GM18861 (cell line): ENCODE measurements at regions not wholly inside any gene's neighbourhood (a gene's known extent, or its start where the extent isn't known, plus 50 kb on each side); places are given as distances from the start of the nearest gene placed in this dataset.
"Not testable (repeated sequence)": the region's sequence is repeated elsewhere in the genome, so short reads cannot be mapped to it uniquely, and the experiment has no call there.

Experiments
- ATAC-seq: cut with Tn5 transposase; IDR thresholded peaks from one replicate; pipeline ENCODE4 v1.9.1; 2021; ENCODE audit not compliant: unreplicated experiment

DNA sequence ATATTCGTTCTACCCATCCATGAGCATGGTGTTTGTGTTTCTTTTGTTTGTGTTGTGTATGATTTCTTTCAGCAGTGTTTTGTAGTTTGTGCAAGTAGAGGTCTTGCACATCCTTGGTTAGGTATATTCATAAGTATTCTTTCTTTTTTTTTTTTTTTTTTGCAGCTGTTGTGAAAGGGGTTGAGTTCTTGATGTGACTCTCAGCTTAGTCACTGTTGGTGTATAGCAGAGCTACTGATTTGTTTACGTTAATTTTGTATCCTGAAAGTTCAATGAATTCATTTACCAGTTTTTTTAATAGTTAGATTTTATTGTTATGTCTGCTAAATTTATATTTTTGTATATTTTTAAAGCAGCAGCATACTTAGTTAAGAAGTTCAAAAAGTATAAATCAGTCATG lies 834.4 kb upstream of the NRXN1 start:
- ATAC-seq, result no peak

DNA sequence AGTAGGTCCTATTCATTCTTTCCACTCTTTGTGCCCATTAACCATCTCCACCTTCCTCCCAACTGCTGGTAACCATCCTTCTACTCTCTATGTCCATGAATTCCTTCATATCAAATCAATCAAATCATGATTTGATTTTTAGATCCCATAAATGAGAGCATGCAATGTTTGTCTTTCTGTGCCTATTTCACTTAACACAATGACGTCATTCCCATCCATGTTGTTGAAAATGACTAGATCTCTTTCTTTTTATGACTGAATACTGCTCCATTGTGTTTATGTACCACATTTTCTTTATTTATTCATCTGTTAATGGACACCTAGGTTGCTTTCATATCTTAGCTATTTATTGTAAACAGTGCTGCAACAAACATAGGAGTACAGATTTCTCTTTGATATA lies 827.3 kb upstream of the NRXN1 start:
- no peak for ATAC-seq

DNA sequence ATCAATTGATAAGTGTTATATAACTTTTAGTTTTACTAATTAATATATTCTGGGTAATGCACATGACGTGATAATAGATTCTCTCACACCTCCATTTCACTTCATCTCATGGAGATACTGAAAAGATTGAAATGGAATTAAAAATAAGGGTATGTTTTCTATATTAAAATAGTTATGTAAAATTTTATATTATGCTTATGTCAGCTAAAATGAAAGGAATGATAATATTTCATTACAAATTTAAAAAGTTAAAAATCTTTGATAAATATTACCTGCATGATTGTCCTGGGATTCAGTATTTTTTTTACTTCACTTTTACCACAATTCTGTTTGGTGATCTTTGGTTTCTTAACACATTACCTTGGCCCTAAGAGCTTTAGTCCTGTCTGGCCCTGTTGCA lies 823.8 kb upstream of the NRXN1 start:
- ATAC-seq, result no peak

DNA sequence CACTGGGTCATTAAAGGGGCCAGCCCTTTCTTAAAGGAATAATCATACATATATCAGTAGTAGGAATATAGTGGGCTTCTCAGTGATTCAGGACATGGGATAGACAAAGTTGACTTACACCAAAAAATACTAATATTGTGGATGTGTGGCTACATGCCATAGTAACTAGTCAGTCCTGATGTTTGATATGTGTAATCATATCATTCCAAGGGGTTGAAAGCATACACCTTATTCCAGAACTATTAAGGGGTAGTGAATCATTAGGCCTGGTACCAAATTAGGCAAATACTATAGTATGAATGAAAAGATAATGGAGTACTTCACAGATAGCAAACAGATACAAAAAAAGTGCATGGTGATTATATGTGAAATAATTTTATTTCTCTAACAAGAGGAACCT lies 814.9 kb upstream of the NRXN1 start:
- ATAC-seq, result no peak

DNA sequence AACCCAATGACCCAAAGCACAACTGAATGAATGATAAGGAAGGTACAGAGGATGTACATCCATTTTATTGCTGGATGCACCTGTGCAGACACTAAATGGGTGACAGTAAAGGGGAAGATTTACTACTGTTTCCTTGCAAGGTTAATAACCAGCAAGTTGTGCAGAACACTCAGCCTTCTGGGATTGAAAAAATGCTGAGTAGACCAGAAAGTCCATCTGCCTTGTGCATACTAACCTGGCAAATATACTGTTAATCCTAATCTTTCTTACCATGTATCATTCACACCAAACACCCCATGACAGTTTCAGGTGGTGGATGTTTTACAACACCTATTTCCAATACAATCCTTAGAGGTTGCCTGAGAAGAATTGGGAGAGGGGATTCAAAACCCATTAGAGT lies 814.1 kb upstream of the NRXN1 start:
- no peak for ATAC-seq

DNA sequence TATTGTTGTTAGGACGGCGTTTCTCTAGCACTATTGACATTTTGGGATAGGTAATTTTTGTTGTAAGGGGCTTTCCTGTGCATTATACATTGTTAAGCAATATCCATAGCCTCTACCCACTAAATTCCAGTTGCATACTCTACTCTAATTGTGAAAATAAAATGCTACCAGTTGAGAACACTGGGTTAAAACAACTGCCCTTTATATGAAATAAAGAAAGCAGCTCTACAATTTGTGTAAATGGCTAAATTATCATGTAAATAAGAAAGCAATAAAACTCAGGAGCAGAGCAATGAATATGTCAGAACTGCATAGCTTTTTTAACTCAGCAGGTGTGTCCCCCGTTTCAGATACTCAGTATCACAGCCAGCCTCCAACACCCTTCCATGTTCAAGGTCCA lies 812.7 kb upstream of the NRXN1 start:
- no peak for ATAC-seq

DNA sequence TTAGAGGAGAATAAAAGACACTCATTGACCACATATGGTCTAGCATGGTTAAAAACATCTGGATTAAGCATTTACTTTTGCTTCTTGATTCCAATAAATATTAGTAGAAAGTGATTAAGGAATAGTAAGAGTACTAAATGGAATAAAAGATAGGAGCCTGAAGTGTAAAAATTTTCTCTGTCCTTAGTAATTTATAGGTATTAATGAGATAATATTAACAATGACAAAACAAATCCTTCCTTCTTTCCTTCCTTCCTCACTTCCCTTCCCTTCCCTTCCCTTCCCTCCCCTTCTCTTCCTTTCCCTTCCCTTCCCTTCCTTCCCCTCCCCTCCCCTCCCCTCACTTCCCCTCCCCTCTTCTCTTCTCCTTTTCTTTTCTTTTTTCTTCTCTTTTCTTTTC lies 797.5 kb upstream of the NRXN1 start:
- ATAC-seq, result no peak

DNA sequence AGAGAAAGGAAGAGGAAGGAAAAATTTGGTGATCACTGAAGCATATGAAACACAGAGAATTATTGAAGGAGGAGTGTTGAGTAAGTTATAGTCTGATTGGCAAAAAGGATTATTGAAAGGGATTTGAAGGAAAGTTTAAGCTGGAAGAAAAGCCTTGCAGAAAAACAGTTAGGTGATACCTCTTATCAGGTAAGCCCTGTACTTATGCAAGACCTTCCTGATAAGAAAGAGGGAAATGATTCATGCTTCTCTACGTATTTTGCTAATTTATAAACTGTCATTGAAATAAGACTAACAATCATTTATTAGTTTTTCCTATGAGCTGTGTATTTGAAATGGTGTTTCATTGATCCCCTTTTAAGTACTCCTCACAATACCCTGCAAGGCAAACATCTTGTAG lies 793.9 kb upstream of the NRXN1 start:
- ATAC-seq, result no peak

DNA sequence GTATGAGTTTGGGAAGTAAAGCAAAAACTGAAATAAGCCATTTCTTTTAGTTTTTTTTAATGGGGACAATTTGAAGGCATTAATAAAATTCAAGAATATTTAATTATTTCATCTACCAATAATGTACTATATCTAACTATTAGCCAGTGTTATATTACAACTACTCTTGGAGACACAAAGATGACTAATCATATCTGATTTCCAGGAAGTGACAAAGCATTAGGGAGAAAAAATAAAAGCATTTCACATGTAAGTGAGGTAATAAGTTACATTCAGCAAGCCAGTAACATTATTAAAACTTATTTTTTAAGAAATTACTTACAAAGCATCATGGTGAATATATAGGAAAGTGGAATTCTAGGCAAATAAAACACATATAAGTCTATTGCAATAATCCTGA lies 781.3 kb upstream of the NRXN1 start:
- no peak for ATAC-seq

DNA sequence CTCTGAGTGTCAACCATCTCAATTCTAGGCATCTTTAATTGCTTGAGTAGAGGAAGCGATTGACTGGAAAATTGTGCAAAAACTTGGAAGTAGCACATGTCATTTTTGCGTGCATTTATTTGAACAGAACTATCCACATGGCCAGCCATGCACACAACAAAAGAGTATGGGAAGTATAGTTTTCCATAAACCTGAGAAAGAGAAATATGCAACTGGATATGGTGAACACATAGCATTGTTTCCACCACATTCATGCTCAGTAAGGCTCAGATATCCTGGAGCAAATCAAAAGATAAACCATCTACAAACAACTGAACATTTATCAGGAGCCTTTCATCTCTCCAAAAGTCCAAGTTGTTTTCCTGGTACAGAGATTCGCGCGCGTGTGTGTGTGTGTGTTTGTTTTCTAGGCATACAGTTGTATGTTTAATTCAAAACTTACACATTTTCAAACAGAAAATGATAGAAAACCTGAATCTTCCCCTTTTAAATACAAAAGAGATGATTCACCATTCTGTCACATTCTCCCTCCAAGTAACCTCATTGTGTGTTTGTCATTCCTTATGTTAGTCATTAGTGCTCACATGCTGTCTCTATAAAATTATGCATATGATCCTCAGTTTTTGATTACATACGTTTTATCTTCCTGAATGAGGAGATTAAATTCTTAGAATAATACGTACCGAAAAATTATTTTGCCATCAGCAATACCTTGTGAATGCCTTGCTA lies 780.4 kb upstream of the NRXN1 start:
- no peak for ATAC-seq

DNA sequence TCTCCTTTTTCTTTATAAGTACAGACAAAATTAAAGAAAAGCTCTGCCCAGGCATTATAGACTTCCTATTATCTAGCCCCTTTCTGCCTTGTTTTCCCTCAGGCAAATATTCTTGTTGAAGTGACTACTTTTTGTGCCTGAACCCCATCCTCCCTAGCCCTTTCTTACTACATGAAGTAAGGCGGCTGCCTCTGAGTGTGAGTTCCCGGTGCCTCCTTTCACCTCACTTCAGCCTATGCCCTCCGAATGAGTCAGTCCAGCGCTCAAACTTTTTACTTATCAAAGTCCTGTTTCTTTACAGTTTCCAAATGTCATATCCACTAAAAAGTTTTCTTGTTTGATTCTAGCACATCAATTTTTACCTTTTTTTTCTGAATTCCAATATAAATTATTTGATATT lies 778.3 kb upstream of the NRXN1 start:
- no peak for ATAC-seq

DNA sequence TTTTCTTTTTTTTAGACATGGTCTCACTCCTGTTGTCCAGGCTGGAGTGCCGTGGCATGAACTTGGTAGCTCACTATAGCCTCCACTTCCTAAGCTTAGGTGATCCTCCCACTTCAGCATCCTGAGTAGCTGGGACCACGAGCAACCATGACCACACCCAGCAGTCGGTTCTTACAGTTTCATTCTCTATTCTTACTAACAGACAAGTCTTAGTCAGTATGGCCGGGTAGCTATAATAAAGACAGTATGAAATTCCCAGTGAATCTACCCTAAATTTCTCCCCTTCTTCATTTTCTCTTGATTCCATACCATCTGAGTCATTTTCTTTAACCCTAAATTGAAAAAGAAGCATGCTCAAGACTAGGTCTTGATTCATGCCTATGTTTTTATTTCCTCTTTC lies 775.3 kb upstream of the NRXN1 start:
- no peak for ATAC-seq

DNA sequence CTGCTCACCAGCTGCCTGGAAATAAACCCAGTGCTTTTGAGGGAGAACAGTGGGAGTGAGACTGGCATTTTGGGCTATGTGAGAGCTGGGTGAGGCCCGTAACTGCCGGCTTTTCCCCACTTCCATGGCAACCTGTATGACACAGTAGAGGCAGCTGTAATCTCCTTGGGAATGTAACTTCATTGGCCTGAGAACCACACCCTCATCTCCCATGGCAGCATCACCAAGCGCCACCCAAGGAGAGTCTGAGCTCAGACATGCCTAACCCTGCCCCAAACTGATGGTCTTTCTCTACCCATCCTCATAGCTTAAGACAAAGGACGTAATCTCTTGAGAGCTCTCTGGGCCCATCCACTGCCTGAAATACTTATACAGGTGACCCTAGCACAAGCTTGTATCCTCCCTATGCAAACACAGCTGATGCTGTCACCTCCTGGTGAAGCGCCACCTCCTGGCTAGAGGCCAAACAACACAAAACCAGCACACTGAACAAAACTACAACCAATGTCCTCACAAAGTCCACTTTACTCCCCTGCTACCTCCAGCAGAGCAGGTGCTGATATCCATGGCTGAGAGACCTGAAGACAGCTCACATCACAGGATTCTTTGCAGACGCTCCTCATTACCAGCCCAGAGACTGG lies 763.4 kb upstream of the NRXN1 start:
- no peak for ATAC-seq

DNA sequence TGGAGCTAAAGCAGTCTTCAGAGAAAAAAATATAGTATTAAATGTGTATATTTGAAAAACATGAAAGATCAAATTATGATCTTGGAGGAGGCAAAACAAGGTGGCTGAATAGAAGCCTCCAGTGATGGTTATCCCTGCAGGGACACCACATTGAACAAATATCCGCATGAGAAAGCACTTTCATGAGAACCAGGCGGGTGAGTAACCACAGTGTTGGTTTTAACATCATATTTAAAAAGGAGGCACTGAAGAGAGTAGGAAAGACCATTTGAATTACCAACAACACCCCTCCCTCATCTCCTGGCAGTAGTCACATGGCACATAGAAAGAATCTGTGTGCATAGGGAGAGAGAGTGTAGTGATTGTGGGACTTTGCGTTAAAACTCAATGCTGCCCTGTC lies 759.6 kb upstream of the NRXN1 start:
- ATAC-seq, result no peak

DNA sequence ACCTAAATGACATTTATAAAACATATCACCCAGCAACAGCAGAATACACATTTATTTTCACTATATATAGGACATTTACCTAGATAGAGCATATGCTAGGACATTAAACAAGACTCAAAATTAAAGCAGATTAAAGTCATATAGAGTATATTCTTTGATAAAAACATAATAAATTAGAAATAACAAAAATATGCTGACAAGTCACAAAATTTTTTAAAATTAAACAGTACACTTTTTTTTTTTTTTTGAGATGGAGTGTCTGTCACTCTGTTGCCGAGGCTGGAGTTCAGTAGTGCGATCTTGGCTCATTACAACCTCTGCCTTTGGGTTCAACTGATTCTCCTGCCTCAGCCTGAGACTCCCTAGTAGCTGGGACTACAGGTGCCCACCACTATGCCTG lies 758.9 kb upstream of the NRXN1 start:
- no peak for ATAC-seq

DNA sequence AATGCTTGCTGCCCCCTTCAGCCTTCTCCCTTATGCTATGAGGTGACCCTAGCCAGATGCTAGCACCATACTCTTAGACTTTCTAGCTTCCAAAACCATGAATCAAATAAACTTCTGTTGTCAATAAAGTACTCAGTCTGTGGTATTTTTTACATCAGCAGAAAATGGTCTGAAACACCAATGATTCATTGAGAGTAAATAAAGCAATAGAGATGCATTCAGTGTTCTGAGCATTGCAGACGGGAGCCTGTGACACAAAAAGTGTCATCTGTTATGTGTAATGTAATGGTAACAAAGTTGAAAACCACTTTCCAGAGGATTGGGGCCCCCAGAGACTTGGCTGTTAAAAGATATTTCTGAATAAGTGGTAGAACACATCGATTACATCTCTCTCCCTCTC lies 758.0 kb upstream of the NRXN1 start:
- no peak for ATAC-seq

DNA sequence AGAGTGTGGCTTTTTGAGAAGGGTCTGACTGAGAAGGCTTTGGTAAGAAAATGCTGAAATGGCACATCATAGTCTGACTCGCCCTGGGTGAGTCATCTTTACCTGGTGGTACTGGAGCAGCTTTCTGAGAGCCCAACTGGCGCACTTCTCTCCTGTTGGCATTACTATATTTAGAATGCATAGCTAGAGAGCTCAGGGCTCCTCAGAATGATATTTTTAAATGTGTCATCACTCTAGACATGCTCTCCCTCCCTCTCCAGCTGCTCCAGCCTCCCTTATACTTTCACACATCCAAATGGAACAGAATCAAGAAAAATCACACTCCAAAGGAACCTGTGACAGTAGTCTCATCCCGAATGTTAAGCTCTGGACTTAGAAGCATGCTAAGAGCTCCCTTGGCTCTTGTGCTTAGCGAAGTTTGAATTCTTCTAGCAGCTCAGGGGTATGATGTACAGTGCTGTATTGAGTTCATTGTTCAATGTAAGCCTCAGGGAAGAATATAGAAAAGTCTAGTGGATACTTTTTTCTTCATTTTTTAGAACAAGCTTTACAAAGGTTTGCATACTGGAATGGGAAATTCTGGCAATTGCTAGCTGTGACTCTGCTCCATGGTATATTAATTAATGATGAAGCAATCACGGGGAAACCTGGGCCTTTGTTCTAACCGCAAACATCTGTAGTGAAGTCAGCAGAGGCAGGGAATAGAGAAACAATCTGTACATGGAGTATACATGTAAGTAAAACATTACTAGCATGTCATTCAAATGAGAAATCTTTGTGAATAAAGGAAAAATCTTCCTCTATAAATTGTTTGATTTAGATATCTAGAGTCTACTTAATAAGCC lies 751.2 kb upstream of the NRXN1 start:
- no peak for ATAC-seq

DNA sequence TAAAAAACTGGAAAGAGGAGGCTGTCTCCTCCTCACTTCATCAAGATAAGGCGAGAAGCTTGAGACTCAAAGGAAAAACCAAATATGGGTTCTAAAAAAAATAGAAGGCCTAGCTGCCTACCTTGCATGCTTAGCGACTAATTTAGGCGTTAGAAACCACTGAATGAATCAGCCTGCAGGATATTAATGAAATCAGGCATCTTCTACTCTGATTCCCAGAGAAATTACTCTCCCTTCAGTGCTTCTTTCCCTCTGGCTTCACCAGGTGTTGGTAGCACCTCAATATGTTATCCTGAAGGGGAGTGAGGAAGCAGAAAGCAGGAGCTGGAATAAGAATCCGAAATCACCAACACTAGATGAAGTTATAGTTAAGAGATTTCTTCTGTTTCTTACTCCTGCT lies 749.8 kb upstream of the NRXN1 start:
- ATAC-seq, result no peak

DNA sequence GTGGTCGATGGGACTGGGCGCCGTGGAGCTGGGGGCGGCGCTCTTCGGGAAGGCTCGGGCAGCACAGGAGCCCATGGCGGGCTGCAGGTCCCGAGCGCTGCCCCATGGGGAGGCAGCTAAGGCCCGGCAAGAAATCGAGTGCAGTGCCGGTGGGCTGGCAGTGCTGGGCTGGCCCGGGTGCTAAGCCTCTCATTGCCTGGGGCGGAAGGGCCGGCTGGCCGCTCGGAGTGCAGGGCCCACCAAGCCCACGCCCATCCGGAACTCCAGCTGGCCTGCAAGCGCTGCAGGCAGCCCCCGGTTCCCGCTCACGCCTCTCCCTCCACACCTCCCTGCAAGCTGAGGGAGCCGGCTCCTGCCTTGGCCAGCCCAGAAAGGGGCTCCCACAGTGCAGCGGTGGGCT lies 748.4 kb upstream of the NRXN1 start:
- ATAC-seq, result no peak

DNA sequence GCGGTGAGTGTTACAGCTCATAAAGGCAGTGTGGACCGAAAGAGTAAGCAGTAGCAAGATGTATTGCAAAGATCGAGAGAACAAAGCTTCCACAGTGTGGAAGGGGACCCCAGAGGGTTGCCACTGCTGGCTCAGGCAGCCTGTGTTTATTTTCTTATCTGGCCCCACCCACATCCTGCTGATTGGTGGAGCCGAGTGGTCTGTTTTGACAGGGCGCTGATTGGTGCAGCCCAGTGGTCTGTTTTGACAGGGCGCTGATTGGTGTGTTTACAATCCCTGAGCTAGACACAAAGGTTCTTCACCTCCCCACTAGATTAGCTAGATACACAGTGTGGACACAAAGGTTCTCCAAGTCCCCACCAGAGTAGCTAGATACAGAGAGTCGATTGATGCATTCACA lies 747.8 kb upstream of the NRXN1 start:
- ATAC-seq, result not testable (repeated sequence)

DNA sequence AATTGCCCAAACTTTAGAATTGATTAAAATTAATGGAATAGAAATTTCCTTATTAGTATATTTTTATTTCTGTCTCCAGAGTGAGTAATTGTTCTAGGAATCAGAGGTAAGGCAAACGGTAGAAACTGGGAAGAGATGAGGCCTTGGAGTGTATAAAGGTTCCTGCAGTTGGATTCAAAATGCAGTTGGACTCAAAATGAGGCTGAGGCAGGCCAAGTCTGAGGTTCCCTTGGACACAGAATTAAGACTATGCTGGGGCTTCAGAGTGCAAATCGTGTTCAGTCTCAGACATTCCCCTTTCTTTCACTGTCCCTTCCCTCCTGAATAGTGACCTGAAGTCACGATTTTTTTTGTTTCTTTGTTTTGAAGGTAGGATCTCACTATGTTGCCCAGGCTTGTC lies 746.9 kb upstream of the NRXN1 start:
- ATAC-seq, result no peak

DNA sequence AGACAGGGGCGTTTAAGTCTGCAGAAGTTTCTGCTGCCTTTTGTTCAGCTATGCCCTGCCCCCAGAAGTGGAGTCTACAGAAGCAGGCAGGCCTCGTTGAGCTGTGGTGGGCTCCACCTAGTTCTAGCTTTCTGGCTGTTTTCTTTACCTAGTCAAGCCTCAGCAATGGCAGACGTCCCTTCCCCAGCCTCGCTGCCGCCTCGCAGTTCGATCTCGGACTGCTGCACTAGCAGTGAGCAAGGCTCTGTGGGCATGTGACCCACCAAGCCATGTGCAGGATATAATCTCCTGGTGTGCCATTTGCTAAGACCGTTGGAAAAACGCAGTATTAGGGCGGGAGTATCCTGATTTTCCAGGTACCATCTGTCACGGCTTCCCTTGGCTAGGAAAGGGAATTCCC lies 742.7 kb upstream of the NRXN1 start:
- not testable (repeated sequence) for ATAC-seq
